GM21529 (cell line): ENCODE measurements at regions not wholly inside any gene's neighbourhood (a gene's known extent, or its start where the extent isn't known, plus 50 kb on each side); places are given as distances from the start of the nearest gene placed in this dataset.

Experiments used
- ATAC-seq: cut with Tn5 transposase; IDR thresholded peaks from one replicate; pipeline ENCODE4 v1.9.1; 2021; ENCODE audit not compliant: unreplicated experiment

GRCh38 chr12:46131732-46132469 is 136.9 kb downstream of the SLC38A1 start:
- ATAC-seq = no peak

GRCh38 chr12:46127656-46128055 is 137.3 kb upstream of the SCAF11 start:
- no peak for ATAC-seq

DNA sequence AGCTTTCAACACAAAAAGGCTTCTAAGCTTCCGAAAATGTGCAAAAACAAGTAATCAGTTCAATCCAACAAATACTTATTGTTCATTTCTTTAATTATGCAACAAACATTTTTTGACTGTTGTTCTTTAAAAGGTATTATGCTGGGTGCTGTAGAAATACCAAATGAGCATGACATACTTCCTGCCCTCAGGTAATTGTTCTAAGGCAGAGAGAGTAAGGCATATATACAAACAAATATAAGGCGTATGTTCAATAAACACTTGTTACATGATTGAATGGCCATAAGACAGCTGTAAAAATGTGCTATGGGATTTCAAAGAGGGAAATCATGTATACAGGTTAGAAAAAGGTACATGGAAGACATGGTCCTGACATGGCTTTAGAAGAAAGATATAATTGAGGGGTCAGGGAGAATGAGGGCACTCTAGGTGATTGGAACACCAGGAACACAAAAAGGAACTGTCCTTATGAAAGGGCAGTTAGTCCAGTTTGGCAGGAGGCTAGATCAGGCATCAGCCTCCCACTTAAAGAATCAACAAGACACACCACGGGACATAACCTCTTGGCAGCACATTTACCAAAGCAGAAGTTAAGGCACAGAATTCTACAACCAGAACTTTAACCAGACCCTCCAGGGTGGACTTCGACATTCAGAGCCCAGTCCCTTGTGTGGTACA is 135.8 kb upstream of the SCAF11 start:
- no peak for ATAC-seq

GRCh38 chr12:46124848-46125619 is 134.7 kb upstream of the SCAF11 start:
- ATAC-seq = peak; percentile 83

DNA sequence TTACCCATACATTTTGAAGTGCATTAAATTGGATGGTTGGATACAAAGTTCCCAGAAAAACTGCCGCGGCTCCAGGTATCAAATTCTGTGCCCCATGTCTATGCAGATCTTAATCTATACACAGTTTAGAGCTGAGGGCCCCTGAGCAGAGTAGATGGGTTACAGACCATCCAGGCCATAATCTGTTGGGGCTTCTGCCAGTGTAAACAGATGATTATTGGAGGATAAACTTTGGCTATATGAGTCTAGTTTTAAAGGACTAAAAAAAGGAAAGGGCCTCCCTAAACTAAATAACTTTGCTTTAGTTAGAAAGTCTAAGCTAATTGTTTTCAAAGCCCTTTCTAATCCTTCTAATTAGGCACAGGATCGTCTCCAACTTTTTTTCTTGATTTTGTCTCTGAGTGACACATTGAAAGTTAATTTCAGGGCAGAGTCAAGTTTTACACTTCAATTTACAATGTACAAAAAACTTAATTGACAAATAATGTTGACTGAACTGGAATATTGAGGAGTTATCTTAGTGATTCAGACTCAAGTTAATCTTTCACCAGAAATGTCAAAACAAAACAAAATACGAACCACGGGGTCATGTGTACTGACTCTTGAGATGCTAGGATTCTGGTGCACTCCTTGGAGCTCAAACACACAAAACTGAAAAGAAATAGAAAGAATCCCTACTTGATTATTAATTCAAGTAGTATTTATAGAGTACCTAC is 133.9 kb upstream of the SCAF11 start:
- peak; percentile 12 for ATAC-seq

DNA sequence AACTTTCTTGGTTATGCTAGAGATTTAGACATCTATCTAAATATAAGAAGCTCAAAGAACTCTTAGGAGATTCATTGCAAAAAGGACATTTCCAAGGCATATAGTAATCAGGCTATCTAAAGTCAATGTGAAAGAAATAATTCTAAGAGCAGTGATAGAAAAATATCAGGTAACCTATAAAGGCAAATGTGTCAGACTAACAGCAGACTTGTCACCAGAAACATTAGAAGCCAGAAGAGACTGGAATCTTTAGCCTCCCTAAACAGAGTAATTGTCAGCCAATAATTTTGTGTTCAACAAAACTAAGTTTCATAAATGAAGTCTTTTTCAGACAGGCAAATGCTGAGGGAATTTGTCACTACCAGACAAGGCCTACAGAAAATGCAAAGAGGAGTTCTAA is 122.0 kb upstream of the SCAF11 start:
- no peak for ATAC-seq

DNA sequence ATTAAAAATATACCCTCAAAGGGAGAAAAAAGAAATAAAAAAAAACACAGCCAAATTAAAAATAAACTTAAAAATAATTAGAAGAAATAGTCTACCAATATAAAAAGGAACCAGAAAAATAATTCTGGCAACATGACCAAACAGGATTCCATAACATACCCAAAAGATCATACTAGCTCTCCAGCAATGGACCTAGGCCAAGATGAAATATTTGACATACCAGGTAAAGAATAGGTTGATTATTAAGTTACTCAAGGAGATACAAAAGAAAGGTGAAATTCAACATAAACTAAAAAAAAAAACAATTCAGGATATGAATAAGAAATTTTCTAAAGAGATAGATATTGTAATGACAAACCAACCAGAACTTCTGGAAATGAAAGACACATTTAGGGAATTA is 121.3 kb upstream of the SCAF11 start:
- ATAC-seq = no peak

DNA sequence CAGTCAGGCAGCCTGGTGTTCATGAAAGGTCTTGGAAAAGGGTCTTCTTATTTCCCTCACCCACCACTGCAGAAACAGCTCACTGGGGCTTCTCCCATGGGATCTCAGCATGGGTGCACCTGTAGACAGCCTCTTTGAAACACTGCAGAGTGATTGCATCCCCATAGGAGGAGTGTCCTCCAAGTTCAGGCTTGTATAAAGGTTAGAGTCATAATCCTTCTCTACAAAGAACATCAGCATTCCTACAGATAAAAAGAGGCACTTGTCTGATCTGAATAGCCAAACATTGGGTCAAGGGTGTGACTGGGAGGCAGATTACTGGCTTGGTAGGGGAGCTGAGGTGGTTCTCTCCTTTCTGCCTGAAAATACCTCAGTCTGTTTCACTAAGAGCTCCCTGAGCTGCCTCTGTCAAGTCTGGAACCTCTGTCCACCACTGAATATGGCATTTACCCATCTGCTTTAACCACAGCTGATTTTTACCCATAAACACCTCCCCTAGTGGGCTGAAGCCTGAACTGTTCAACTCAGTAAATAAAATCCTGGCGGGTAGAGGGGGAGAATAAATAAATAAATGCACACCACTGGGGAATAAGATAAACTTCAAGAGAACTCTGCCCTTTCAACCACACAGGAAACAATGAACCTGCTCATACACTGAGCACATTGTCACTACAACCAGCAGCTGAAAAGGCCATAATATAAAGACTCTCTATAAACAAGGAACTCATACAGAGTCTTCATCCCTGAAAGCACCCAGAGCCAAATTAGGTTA is 120.7 kb upstream of the SCAF11 start:
- no peak for ATAC-seq

DNA sequence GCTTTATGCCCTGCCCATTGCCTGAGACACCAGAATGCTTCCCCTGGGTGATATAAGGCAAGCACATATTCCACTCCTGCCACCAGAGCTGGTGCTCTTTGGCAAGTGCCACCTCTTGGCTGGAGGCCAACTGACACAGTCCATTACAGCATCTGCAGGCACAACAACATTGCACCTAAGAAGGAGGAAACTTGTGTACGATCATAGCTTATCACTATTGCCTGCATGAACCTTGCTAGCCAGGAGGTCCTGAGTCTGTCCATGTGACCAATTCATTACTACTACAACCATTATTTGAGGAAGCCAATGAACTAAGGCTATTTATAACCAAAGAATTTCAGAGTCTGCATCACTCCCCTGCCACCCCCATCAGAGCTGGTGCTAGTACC is 119.8 kb upstream of the SCAF11 start:
- ATAC-seq = no peak

- ATAC-seq = no peak
Observed at GRCh38 chr12:46109343-46110222, 119.2 kb upstream of the SCAF11 start.

DNA sequence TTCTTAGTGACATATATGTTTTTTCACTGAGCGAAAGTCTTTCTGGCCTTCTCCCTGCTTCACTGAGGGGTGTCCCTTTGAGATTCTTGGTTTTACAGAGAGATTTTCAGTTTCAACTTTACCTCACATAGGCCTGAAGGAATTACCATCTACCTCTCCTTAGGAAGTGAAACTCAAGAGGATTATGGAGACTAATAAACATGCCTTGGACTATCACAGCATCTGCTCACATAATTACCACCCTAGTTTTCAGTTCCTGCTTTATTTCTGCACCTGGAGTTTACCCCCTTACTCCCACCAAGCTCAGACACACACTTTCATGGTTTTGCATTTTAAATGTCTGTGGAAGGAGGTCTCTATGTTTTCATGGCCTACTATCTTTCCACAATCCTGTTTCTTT is 118.3 kb upstream of the SCAF11 start:
- ATAC-seq = peak; percentile 89

DNA sequence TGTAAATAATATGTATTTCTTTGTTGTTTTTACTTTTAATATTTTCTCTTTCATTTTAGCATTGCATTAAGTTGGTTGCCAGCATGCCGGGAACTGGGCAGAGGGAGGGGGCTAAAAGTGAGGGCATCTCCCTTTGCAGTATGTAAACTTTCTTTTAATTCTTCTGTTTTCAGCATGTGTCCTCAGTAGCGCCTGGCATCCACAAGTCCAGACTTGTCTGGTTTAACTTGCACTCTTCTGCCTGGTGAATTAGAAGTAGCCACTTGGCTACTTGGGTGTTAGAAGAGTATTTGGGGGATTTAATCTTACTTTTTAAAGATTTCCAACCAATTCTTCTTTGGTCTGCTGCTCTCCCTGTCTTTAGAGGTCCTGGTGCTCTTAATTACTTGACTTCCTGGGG is 117.2 kb upstream of the SCAF11 start:
- no peak for ATAC-seq

GRCh38 chr12:46105735-46106134 is 115.4 kb upstream of the SCAF11 start:
- ATAC-seq = no peak

GRCh38 chr12:46103559-46104383 is 113.4 kb upstream of the SCAF11 start:
- no peak for ATAC-seq

- ATAC-seq = no peak
Observed at GRCh38 chr12:46101485-46101869, 111.1 kb upstream of the SCAF11 start.

DNA sequence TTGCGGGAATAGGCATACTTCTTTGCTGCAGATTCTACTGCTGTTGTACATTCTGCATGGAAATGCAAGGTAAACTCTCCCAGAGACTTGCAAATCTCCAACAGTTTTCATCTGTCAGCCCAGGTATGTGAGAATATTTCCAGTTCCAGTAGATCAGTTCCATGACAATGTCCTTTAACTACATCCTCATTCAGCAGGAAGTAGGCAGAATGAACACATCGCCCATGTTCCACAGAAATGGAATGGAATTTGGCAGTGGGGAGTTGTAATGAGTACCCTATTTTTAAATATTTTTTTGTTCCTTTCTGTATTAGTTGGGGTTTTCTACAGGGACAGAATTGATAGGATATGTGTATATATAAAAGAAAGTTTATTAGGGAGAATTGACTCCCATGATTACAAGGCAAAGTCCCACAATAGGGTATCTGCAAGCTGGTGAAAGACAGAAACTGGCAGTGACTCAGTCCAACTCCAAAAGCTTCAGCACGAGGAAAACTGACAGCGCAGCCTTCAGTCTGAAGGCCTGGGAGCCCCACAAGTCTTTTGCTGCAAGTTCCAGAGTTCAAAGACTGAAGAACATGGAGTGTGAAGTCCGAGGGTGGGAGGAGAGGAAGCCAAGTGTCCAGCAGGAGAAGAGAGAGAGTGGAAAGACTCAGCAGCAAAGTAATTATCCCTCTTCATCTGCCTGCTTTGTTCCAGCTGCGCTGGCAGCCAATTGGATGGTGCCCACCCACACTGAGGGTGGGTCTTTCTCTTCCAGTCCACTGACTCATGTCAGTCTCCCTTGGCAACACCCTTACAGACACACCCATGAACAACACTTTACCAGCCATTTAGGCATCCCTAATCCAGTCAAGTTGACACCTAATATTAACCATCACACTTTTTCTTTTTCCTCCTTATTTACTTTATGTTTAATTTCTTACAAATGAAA is 110.4 kb upstream of the SCAF11 start:
- no peak for ATAC-seq

DNA sequence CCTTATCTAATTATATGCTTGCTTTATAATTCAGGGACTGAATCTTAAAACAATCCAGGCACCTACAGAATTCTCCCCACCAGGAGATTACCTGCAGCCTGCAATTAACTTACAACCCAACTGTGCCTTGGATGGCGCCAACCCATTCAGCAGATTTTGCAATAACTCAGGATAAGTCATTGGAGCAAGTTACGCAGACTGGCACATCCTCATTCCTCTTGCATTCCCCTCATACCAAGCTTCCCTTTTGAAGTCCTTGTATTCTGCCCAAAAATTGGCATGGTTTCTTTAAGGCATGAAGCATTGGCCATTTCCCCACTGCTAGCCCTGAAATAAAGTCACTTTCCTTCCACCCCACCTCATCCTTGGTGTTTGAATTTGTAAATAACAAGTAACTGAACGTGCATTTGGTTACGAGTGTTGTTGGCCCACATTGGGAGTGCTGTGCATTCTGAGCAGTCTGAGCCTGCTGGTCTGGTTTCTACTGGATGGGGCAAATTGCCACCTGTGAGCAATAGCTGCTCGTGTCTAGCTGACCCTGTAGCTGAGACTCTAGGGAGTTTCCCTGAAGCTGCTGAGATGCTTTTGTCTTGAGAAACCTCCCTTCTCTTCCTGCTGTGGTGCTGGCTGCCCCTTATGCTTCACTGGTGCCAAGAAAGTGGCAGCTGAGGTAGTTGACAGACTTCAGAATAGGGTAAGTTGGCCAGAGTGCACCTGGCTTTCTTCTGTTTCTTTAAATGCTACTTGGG is 99.2 kb upstream of the SCAF11 start:
- ATAC-seq = no peak
